ENCODE measurements at regions not wholly inside any gene's neighbourhood (a gene's known extent, or its start where the extent isn't known, plus 50 kb on each side); places are given as distances from the start of the nearest gene placed in this dataset.

- DNase-seq: no peak
Measured at GRCh38 chr1:201612645-201613044, 73.7 kb downstream of the NAV1 start.

- no peak for DNase-seq
Measured at GRCh38 chr1:201614262-201615015, 75.5 kb downstream of the NAV1 start.

- DNase-seq: no peak
Measured at GRCh38 chr1:201617157-201617556, 78.2 kb downstream of the NAV1 start.

- DNase-seq: no peak
Measured at GRCh38 chr1:201618389-201618788, 79.5 kb downstream of the NAV1 start.

GRCh38 chr1:201618905-201619304, 80.0 kb downstream of the NAV1 start:
- DNase-seq: no peak

GRCh38 chr1:201619513-201619912, 80.6 kb downstream of the NAV1 start:
- no peak for DNase-seq

- DNase-seq: no peak
Measured at GRCh38 chr1:201622353-201622752, 83.4 kb downstream of the NAV1 start.

GRCh38 chr1:201622824-201623223, 83.9 kb downstream of the NAV1 start:
- DNase-seq: no peak

- no peak for DNase-seq
Measured at GRCh38 chr1:201624741-201625225, 85.9 kb downstream of the NAV1 start.

- DNase-seq: no peak
Measured at GRCh38 chr1:201625226-201625761, 86.4 kb downstream of the NAV1 start.

- no peak for DNase-seq
Measured at GRCh38 chr1:201625851-201626251, 86.9 kb downstream of the NAV1 start.

GRCh38 chr1:201626629-201627275, 87.8 kb downstream of the NAV1 start:
- no peak for DNase-seq

- no peak for DNase-seq
Measured at GRCh38 chr1:201628490-201628889, 89.6 kb downstream of the NAV1 start.

- no peak for DNase-seq
Measured at GRCh38 chr1:201630582-201630981, 91.7 kb downstream of the NAV1 start.

- no peak for DNase-seq
Measured at GRCh38 chr1:201631037-201631436, 92.1 kb downstream of the NAV1 start.

- DNase-seq: no peak
Measured at GRCh38 chr1:201632364-201632952, 93.5 kb downstream of the NAV1 start.

- DNase-seq: no peak
Measured at GRCh38 chr1:201633297-201633696, 94.4 kb downstream of the NAV1 start.

- DNase-seq: no peak
Measured at GRCh38 chr1:201633811-201634210, 94.9 kb downstream of the NAV1 start.

GRCh38 chr1:201634261-201634660, 95.3 kb downstream of the NAV1 start:
- DNase-seq: no peak

GRCh38 chr1:201636097-201636496, 97.2 kb downstream of the NAV1 start:
- DNase-seq: no peak

GRCh38 chr1:201636510-201636971, 97.6 kb downstream of the NAV1 start:
- DNase-seq: no peak

GRCh38 chr1:201637282-201638079, 98.6 kb downstream of the NAV1 start:
- no peak for DNase-seq

GRCh38 chr1:201639391-201639790, 100.5 kb downstream of the NAV1 start:
- DNase-seq: no peak

All from NK-92 treated with Interleukin-12 subunit alpha and Interleukin-12 subunit beta, amount 100 ng/mL, for 24 hours (cell line).